PFSK-1 (cell line): ENCODE measurements at regions not wholly inside any gene's neighbourhood (a gene's known extent, or its start where the extent isn't known, plus 50 kb on each side); places are given as distances from the start of the nearest gene placed in this dataset.

Source experiments
- FOXP2 ChIP-seq: optimal IDR thresholded peaks from 2 replicates; pipeline ENCODE3; 2011; ENCODE audit warnings: borderline replicate concordance, control low read depth, inconsistent platforms; ENCODE audit not compliant: insufficient read depth; ENCODE audit errors: extremely low read length, extremely low read depth
- POLR2AphosphoS5 ChIP-seq: IDR thresholded peaks from 2 replicates; pipeline ENCODE4 v1.6.1; 2012; ENCODE audit warnings: low read depth, mild to moderate bottlenecking, control low read depth, low read length, moderate library complexity
- REST ChIP-seq, 2 experiments: IDR thresholded peaks; 2 replicates each; pipeline versions ENCODE4 v1.6.1 to v1.8.0; 2011 to 2012; ENCODE audit warnings: low read depth in 2 of 2, low read length in 2 of 2, control low read depth in 1 of 2, inconsistent platforms in 1 of 2, mild to moderate bottlenecking in 1 of 2, moderate library complexity in 1 of 2; ENCODE audit not compliant: insufficient read depth in 1 of 2
- SIN3A ChIP-seq: IDR thresholded peaks from 2 replicates; pipeline ENCODE4 v1.6.1; 2012; ENCODE audit warnings: mild to moderate bottlenecking, low read length, moderate library complexity, borderline replicate concordance; ENCODE audit not compliant: insufficient read depth
- TAF1 ChIP-seq: IDR thresholded peaks from 2 replicates; pipeline ENCODE4 v1.6.1; 2012; ENCODE audit warnings: low read length, control low read depth, borderline replicate concordance; ENCODE audit not compliant: insufficient read depth

GRCh38 chr17:68704871-68705713 lies 103.9 kb upstream of the FAM20A start:
- no peak for TF ChIP-seq POLR2AphosphoS5
- TF ChIP-seq TAF1, result no peak
- no peak for TF ChIP-seq FOXP2
- no peak for TF ChIP-seq REST (IDR thresholded peaks at IDR 0.05; ENCODE audit: insufficient read depth in 1 of 2, low read depth in 2 of 2, low read length in 2 of 2)
- no peak for TF ChIP-seq SIN3A

- TF ChIP-seq POLR2AphosphoS5, result no peak
- no peak for TF ChIP-seq SIN3A
- TF ChIP-seq REST (IDR thresholded peaks at IDR 0.05; ENCODE audit: insufficient read depth in 1 of 2, low read depth in 2 of 2, low read length in 2 of 2), result no peak
- no peak for TF ChIP-seq TAF1
- no peak for TF ChIP-seq FOXP2
Observed at GRCh38 chr17:68701046-68701445, 99.9 kb upstream of the FAM20A start.

- TF ChIP-seq TAF1, result no peak
- TF ChIP-seq REST (IDR thresholded peaks at IDR 0.05; ENCODE audit: insufficient read depth in 1 of 2, low read depth in 2 of 2, low read length in 2 of 2), result no peak
- no peak for TF ChIP-seq POLR2AphosphoS5
- TF ChIP-seq FOXP2, result no peak
- no peak for TF ChIP-seq SIN3A
Observed at GRCh38 chr17:68700421-68700820, 99.3 kb upstream of the FAM20A start.

GRCh38 chr17:68699936-68700335 lies 98.8 kb upstream of the FAM20A start:
- no peak for TF ChIP-seq SIN3A
- TF ChIP-seq TAF1, result no peak
- no peak for TF ChIP-seq REST (IDR thresholded peaks at IDR 0.05; ENCODE audit: insufficient read depth in 1 of 2, low read depth in 2 of 2, low read length in 2 of 2)
- TF ChIP-seq FOXP2, result no peak
- TF ChIP-seq POLR2AphosphoS5, result no peak
